Calu3 (cell line): ENCODE measurements at regions not wholly inside any gene's neighbourhood (a gene's known extent, or its start where the extent isn't known, plus 50 kb on each side); places are given as distances from the start of the nearest gene placed in this dataset.

ENCODE experiments used
- BruUV-seq: library from RNA; stranded (reverse); fragments of 400-500 nt; replicated peaks from 2 replicates; lab custom pipeline; 2021; lab: Mats Ljungman, UMichigan
- CTCF ChIA-PET: fragments of 300-600 bp; sonication (Branson Sonifier 250); formaldehyde crosslinking; loops from one replicate; lab custom pipeline; 2022; ENCODE audit warnings: antibody characterized with exemption; lab: Charles Lee
- DNase-seq: peaks from one replicate; pipeline ENCODE4 v3.0.0; 2022
- H3K27ac Mint-ChIP-seq: one replicate; pipeline ENCODE4 v1.8.0; 2022; ENCODE audit warnings: mixed read lengths; ENCODE audit not compliant: unreplicated experiment
- H3K27me3 Mint-ChIP-seq: one replicate; pipeline ENCODE4 v1.8.0; 2022; ENCODE audit warnings: mixed read lengths; ENCODE audit not compliant: unreplicated experiment
- H3K36me3 Mint-ChIP-seq: one replicate; pipeline ENCODE4 v1.8.0; 2022; ENCODE audit warnings: mild to moderate bottlenecking, moderate library complexity, mixed read lengths; ENCODE audit not compliant: insufficient read depth, unreplicated experiment
- H3K4me1 Mint-ChIP-seq: one replicate; pipeline ENCODE4 v1.8.0; 2022; ENCODE audit warnings: mild to moderate bottlenecking, low read depth, mixed read lengths; ENCODE audit not compliant: unreplicated experiment
- H3K4me3 Mint-ChIP-seq: one replicate; pipeline ENCODE4 v1.8.0; 2022; ENCODE audit warnings: mild to moderate bottlenecking, low read depth, moderate library complexity, mixed read lengths; ENCODE audit not compliant: unreplicated experiment
- H3K9me3 Mint-ChIP-seq: one replicate; pipeline ENCODE4 v1.8.0; 2022; ENCODE audit warnings: low read depth, mixed read lengths; ENCODE audit not compliant: unreplicated experiment
- intact Hi-C: fragments of 100-400 bp; cut with micrococcal nuclease; formaldehyde crosslinking; loops from one replicate; pipeline ENCODE4 v1.10.0; 2022; ENCODE audit not compliant: unreplicated experiment
- TF ChIP-seq, protein P1 (sequence below): fragments of 200-600 bp; IDR thresholded peaks from one replicate; pipeline ENCODE4 v1.8.0; 2022; ENCODE audit warnings: antibody characterized with exemption; ENCODE audit not compliant: unreplicated experiment

GRCh38 chr3:147153830-147154539, 252.4 kb downstream of the ZIC4 start:
- TF ChIP-seq, protein P1, sequence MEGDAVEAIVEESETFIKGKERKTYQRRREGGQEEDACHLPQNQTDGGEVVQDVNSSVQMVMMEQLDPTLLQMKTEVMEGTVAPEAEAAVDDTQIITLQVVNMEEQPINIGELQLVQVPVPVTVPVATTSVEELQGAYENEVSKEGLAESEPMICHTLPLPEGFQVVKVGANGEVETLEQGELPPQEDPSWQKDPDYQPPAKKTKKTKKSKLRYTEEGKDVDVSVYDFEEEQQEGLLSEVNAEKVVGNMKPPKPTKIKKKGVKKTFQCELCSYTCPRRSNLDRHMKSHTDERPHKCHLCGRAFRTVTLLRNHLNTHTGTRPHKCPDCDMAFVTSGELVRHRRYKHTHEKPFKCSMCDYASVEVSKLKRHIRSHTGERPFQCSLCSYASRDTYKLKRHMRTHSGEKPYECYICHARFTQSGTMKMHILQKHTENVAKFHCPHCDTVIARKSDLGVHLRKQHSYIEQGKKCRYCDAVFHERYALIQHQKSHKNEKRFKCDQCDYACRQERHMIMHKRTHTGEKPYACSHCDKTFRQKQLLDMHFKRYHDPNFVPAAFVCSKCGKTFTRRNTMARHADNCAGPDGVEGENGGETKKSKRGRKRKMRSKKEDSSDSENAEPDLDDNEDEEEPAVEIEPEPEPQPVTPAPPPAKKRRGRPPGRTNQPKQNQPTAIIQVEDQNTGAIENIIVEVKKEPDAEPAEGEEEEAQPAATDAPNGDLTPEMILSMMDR = no peak

GRCh38 chr3:147152476-147152875, 253.9 kb downstream of the ZIC4 start:
- intact Hi-C loops = no loop called here
- no peak for DNase-seq
- no peaks in the 10 kb centered on the region for H3K36me3 Mint-ChIP-seq
- no peaks in the 10 kb centered on the region for H3K4me1 Mint-ChIP-seq
- no peak overlapping the region for H3K27ac Mint-ChIP-seq
- no peak overlapping the region for H3K4me3 Mint-ChIP-seq
- BruUV-seq = no TSS peak
- H3K27me3 Mint-ChIP-seq = no peaks in the 10 kb centered on the region
- TF ChIP-seq, protein P1 = no peak
- CTCF ChIA-PET = no interaction called here
- H3K9me3 Mint-ChIP-seq = peaks cover 10% of the 10 kb centered on the region

More at GRCh38 chr3:147153830-147154539, 252.4 kb downstream of the ZIC4 start:
- Mint-ChIP-seq H3K36me3 (no peaks in the 10 kb centered on the region), H3K9me3 (peaks cover 10% of the 10 kb centered on the region), H3K4me3 (no peak overlapping the region), H3K27ac (no peak overlapping the region), H3K27me3 (no peaks in the 10 kb centered on the region), H3K4me1 (no peaks in the 10 kb centered on the region)
- no TSS peak for BruUV-seq
- CTCF ChIA-PET = interaction anchor here (0.8 kb wide), 1 partner anchor 22 kb away, joined by 3 read pairs; no protein-coding TSS in a partner anchor
- intact Hi-C loops = no loop called here
- DNase-seq = no peak

DNA sequence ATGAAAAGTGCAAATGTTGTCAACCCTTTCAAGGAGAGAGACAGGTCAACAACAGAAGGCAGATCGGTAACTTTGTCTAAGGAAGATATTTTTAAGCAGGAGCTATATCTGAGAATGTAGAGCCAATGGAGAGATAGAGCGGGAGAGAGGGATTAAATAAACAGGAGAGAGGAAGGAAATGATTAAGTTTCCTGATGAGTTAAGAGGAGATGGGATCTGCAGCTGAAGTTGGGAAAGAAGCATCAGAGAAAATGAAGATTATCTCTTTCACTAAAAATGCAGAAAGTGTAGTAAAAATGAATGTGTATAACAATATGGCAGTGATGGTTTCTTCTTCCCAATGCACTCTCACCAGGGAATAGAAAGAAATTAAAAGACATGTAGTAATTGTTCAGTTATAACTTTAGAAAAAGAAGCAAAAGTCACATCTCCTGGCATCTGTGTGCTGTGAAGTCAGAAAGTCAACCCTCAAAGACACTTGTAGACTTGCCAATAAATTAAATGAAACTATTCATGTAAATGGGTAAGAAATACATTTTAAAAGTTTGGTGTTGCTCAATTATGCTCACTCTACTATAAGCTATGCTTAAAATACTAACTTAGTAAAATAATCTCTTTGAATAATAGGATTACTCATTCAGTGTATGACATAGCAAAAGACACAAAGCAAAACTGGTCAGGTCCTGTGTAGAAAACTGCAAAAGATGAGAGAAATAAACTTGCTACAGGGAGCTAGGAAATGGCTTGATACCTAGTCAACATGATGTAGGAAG, 264.6 kb downstream of the ZIC4 start:
- no peak overlapping the region for H3K27ac Mint-ChIP-seq
- no peak for DNase-seq
- no peaks in the 10 kb centered on the region for H3K27me3 Mint-ChIP-seq
- H3K9me3 Mint-ChIP-seq = peaks cover 2% of the 10 kb centered on the region
- H3K36me3 Mint-ChIP-seq = no peaks in the 10 kb centered on the region
- H3K4me3 Mint-ChIP-seq = no peak overlapping the region
- TF ChIP-seq, protein P1 = no peak
- no peaks in the 10 kb centered on the region for H3K4me1 Mint-ChIP-seq
- CTCF ChIA-PET = no interaction called here
- no TSS peak for BruUV-seq
- intact Hi-C loops = no loop called here

- Mint-ChIP-seq H3K27ac (no peak overlapping the region), H3K27me3 (no peaks in the 10 kb centered on the region), H3K9me3 (peaks cover 7% of the 10 kb centered on the region), H3K36me3 (no peaks in the 10 kb centered on the region), H3K4me1 (no peaks in the 10 kb centered on the region), H3K4me3 (no peak overlapping the region)
- no TSS peak for BruUV-seq
- intact Hi-C loops = no loop called here
- TF ChIP-seq, protein P1 = no peak
- CTCF ChIA-PET = no interaction called here
- no peak for DNase-seq
Measured at GRCh38 chr3:147139341-147139740, 267.0 kb downstream of the ZIC4 start.
